ENCODE measurements at regions not wholly inside any gene's neighbourhood (a gene's known extent, or its start where the extent isn't known, plus 50 kb on each side); places are given as distances from the start of the nearest gene placed in this dataset.

DNA sequence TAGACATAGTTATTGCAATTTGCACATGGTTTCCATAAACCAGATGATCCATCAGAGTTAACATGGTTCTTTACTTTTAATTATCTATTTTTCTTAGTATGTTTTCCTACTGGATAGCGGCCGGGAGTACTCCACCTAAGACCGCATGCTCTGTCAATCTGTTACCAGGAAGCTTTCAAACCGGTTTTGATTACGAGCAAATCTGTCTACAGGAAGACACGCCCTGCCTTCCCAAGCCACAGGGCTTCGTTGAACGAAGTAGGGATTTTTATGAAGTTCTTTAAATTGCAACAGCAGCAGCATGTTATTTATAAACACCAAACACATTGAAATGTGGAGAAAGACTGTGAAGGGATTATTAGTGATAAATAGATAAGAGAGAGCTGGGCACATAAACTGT lies 283.3 kb upstream of the ROBO2 start:
- no peak overlapping the region for H3K4me2 ChIP-seq (ENCODE audit: control insufficient read depth, insufficient read depth)
- ATAC-seq (no peak), FAIRE-seq (no peak), DNase-seq (ENCODE audit: low read depth, low spot score) (no peak)
- no peaks in the 10 kb centered on the region for H3K79me2 ChIP-seq (ENCODE audit: control insufficient read depth, insufficient read depth, low read length)
- ChIA-PET CTCF (no interaction called here), SMC1A (ENCODE audit: uncharacterized antibody, unreplicated experiment) (no interaction called here), POLR2A (no interaction called here), RAD21 (ENCODE audit: unreplicated experiment) (no interaction called here)
- H3K36me3 ChIP-seq (ENCODE audit: control insufficient read depth in 2 of 2, insufficient read depth in 2 of 2, low read length in 1 of 2): no peaks in the 10 kb centered on the region
- in situ Hi-C loops (cut with MboI): no loop called here
- no peaks in the 10 kb centered on the region for H3K27me3 ChIP-seq (replicated peaks in 1 of 2; ENCODE audit: control insufficient read depth in 2 of 2, insufficient read depth in 2 of 2, low read length in 1 of 2)
- no peaks in the 10 kb centered on the region for H4K20me1 ChIP-seq (ENCODE audit: control insufficient read depth, insufficient read depth)
- no peak overlapping the region for H3K4me3 ChIP-seq
- no peaks in the 10 kb centered on the region for H3K4me1 ChIP-seq (ENCODE audit: control insufficient read depth, insufficient read depth, low read length)
- intact Hi-C loops (cut with micrococcal nuclease; ENCODE audit: unreplicated experiment): no loop called here
- no peak overlapping the region for H2AFZ ChIP-seq (ENCODE audit: control insufficient read depth, low read depth, low read length)
- no peak overlapping the region for H3K9ac ChIP-seq (ENCODE audit: control insufficient read depth, insufficient read depth, low read length)
- TF ChIP-seq SMAD1 (IDR thresholded peaks at IDR 0.05; ENCODE audit: low read depth, partially characterized antibody): no peak
- H3K9me3 ChIP-seq (replicated peaks; ENCODE audit: control insufficient read depth, insufficient read depth, low read length): no peaks in the 10 kb centered on the region
- H3K27ac ChIP-seq (ENCODE audit: control insufficient read depth, insufficient read depth): no peak overlapping the region
- BruUV-seq (replicated peaks): no TSS peak
- WGBS (ENCODE audit: insufficient coverage, insufficient replicate concordance, low lambda C conversion rate, missing lambda C conversion rate): 43% methylated on average over 8 of the region's 8 CpGs

DNA sequence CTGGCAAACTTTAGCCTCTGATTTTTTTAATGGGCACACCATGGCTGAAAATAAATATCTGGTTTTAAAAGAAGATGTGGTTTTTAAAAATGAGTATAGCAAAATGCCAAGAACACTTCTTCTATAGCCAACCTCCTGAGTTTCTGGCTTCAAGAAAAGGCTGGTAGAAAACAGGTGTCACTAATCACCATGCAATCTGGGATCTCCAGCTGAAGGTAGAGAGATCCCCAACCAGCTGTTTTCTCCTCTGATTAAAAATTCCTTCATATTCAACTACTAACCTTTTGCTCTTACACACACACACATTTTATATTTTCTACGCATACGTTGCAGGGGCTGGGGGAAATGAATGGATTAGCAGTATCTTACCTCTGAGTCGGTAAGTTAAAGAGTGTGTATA lies 279.6 kb upstream of the ROBO2 start:
- H3K36me3 ChIP-seq (ENCODE audit: control insufficient read depth in 2 of 2, insufficient read depth in 2 of 2, low read length in 1 of 2): no peaks in the 10 kb centered on the region
- no peak overlapping the region for H3K4me2 ChIP-seq (ENCODE audit: control insufficient read depth, insufficient read depth)
- H3K9me3 ChIP-seq (replicated peaks; ENCODE audit: control insufficient read depth, insufficient read depth, low read length): no peaks in the 10 kb centered on the region
- in situ Hi-C loops (cut with MboI): no loop called here
- ChIA-PET CTCF (no interaction called here), SMC1A (ENCODE audit: uncharacterized antibody, unreplicated experiment) (interaction anchor here (0.9 kb wide), 1 partner anchor 14 kb away, joined by 3 read pairs; no protein-coding TSS in a partner anchor), RAD21 (ENCODE audit: unreplicated experiment) (no interaction called here), POLR2A (no interaction called here)
- H3K27me3 ChIP-seq (replicated peaks in 1 of 2; ENCODE audit: control insufficient read depth in 2 of 2, insufficient read depth in 2 of 2, low read length in 1 of 2): no peaks in the 10 kb centered on the region
- intact Hi-C loops (cut with micrococcal nuclease; ENCODE audit: unreplicated experiment): no loop called here
- no peaks in the 10 kb centered on the region for H3K4me1 ChIP-seq (ENCODE audit: control insufficient read depth, insufficient read depth, low read length)
- no peak overlapping the region for H2AFZ ChIP-seq (ENCODE audit: control insufficient read depth, low read depth, low read length)
- no peak for DNase-seq (ENCODE audit: low read depth, low spot score)
- H3K27ac ChIP-seq (ENCODE audit: control insufficient read depth, insufficient read depth): no peak overlapping the region
- TF ChIP-seq NFIC (IDR thresholded peaks at IDR 0.05; ENCODE audit: low read depth, low read length): no peak
- TF ChIP-seq CHD4 (IDR thresholded peaks at IDR 0.05): no peak
- TF ChIP-seq USF1 (IDR thresholded peaks at IDR 0.05; ENCODE audit: borderline replicate concordance, extremely low read length, insufficient read depth, low read depth, low read length): no peak
- no peak for TF ChIP-seq RB1 (IDR thresholded peaks at IDR 0.05; ENCODE audit: borderline replicate concordance)
- no peak for TF ChIP-seq RCOR1 (conservative IDR thresholded peaks at IDR 0.05; ENCODE audit: low read depth, low read length)
- no peak for TF ChIP-seq STAT3 (IDR thresholded peaks at IDR 0.05; ENCODE audit: low read depth, low read length)
- no peak for TF ChIP-seq POLR2A (IDR thresholded peaks at IDR 0.05; ENCODE audit: low read depth, low read length)
- TF ChIP-seq IKZF2 (IDR thresholded peaks at IDR 0.05): no peak
- TF ChIP-seq TAF1 (IDR thresholded peaks at IDR 0.05; ENCODE audit: borderline replicate concordance, low read depth, low read length): no peak
- TF ChIP-seq SREBF2 (IDR thresholded peaks at IDR 0.05; ENCODE audit: low read length): no peak
- TF ChIP-seq JUNB (IDR thresholded peaks at IDR 0.05): no peak
- no peak for TF ChIP-seq WRNIP1 (IDR thresholded peaks at IDR 0.05; ENCODE audit: borderline replicate concordance, low read depth, low read length)
- TF ChIP-seq EP300 (IDR thresholded peaks at IDR 0.05; ENCODE audit: borderline replicate concordance in 1 of 2, control insufficient read depth in 1 of 2, low read depth in 2 of 2, low read length in 2 of 2): no peak
- no peak for TF ChIP-seq BMI1 (IDR thresholded peaks at IDR 0.05; ENCODE audit: borderline replicate concordance)
- no peak for TF ChIP-seq PAX8 (IDR thresholded peaks at IDR 0.05)
- no peak overlapping the region for H3K4me3 ChIP-seq
- ATAC-seq: no peak
- FAIRE-seq: no peak
- BruUV-seq (replicated peaks): no TSS peak
- H3K79me2 ChIP-seq (ENCODE audit: control insufficient read depth, insufficient read depth, low read length): no peaks in the 10 kb centered on the region
- WGBS (ENCODE audit: insufficient coverage, insufficient replicate concordance, low lambda C conversion rate, missing lambda C conversion rate): 67% methylated on average over 3 of the region's 3 CpGs
- no peaks in the 10 kb centered on the region for H4K20me1 ChIP-seq (ENCODE audit: control insufficient read depth, insufficient read depth)
- H3K9ac ChIP-seq (ENCODE audit: control insufficient read depth, insufficient read depth, low read length): no peak overlapping the region
